Inflammatory macrophage treated with lipopolysaccharide for 1 hour (primary cell): ENCODE measurements at regions not wholly inside any gene's neighbourhood (a gene's known extent, or its start where the extent isn't known, plus 50 kb on each side); places are given as distances from the start of the nearest gene placed in this dataset.
A peak's percentile ranks its signal among the peaks of the same experiment; 100 is the strongest.
"Not testable (repeated sequence)": the region's sequence is repeated elsewhere in the genome, so short reads cannot be mapped to it uniquely, and the experiment has no call there.

Experiments
- DNase-seq, 2 donors: peaks; one replicate each; pipeline ENCODE4 v3.0.0-alpha.2; 2020 to 2022

DNA sequence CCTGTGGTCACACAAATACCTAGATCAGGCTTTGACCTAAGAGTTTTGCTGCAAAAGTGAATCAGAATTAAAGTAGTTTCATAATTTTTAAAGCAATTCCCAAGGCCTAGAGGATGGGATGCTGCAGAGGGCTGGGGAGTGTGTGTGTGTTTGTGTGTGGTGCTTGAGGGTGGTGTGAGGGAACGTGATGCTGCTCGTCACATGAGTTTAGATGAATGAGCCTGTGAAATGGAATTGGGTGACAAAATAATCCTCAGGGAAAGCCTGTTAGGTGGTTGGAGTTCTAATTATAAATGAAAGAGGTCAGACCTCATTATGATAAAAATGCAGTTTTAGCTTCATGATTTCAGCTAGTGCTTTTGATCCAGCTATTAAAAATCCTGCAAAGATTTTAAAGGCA is 87.5 kb upstream of the TMEM170B start:
- DNase-seq, result no peak

DNA sequence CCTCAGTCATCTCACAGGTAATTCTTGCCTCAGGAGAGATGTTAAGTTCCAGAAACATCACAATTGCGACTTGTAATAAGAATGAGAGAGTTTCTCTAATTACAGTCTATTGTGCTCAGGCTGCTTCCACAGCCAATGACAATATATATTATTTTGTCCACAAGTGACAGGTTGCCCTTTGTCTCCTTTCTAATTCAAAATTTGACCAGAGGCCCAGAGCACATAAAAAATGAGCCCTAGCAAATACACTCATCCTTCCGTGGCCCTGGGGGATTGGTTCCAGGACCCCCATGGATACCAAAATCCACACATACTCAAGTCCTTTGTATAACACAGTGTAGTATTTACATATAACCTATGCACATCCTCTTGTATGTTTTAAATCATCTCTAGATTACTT is 88.1 kb upstream of the TMEM170B start:
- DNase-seq, result no peak

DNA sequence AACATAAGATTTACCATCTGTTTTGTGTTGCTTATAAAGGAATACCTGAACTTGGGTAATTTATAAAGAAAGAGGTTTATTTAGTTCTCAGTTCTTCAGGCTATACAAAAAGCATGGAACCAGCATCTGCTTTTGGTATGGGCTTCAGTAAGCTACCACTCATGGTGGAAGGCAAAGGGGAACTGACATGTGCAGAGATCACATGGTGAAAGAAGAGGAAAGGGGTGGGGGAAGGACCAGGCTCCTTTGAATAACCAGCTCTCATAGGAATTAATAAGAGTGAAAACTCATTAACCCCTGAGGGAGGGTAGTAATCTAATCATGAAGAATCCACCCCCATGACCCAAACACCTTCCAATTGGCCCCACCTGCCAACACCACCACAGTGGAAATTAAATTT is 89.5 kb upstream of the TMEM170B start:
- no peak for DNase-seq

DNA sequence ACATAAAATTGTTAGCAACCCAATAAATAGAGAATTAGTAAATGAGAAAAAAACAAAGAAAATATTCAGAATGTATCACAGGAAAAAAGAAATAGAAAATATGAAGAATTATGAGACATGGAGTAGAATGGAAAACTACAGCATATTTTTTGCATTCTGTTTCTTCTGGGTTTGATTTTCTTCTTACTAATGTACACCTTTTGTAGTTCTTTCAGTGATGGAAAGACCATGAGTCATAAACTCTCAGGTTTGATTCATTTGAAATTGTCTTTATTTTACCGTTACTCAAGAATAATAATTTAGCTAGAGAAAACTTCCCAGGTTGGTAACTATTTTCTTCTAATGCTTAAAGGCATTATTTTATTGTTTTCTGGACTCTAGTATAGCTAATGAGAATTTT is 90.3 kb upstream of the TMEM170B start:
- DNase-seq, result no peak

DNA sequence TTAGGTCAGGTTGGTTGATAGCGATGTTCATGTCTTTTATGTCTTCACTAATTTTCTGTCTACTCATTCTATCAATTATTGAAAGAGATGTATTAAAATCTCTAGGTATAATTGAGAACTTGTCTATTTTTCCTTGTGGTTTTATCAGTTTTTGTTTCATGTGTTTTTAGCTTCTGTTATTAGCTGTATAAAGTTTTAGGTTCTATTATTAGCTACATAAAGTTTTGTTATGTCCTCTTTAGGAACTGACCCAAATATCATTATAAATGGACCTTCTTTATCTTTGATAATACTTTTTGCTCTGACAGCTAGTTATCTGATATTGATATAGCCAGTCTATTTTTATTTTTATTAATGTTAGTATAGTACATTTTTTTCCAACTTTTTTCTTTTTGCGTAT is 92.4 kb upstream of the TMEM170B start:
- no peak for DNase-seq

DNA sequence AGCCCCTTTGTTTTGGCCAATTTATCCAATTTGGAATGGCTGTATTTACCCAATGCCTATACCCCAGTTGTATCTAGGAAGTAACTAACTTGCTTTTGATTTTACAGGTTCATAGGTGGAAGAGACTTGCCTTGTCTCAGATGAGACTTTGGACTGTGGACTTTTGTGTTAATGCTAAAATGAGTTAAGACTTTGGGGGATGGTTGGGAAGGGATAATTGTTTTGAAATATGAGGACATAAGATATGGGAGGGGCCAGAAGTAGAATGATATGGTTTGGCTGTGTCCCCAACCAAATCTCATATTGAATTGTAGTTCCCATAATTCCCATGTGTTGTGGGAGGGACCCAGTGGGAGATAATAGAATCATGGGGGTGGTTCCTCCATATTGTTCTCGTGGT is 94.4 kb upstream of the TMEM170B start:
- not testable (repeated sequence) for DNase-seq

DNA sequence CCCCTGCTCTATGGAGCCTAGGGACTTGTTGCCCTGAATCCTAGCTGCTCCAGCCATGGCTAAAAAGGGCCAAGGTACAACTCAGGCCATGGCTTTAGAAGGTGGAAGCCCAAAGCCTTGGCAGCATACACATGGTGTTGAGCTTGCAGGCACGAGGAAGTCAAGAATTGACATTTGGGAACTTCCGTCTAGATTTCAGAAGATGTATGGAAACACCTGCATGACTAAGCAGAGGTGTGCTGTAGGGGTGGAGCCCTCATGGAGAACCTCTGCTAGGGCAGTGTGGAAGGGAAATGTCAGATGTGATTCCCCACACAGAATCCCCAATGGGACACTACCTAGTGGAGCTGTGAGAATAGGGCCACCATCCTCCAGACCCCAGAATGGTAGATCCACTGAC is 95.1 kb upstream of the TMEM170B start:
- DNase-seq, result no peak

DNA sequence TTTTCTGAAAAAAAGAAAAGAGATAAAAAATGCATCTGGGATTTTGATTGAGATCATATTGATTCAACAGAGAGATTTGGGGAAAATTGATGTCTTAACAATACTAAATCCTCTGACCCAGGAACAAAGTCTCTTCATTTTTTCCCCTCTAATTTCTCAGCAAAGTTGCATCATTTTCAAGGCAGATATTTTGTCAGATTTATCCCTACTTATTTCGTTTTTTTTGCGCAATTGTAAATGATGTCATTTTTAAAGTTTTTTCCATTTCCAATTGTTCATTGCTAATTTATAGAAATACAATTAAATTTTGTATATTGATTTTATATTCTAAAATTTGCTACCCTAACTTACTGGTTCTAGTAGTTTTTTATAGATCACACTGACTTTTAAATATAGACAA is 97.7 kb upstream of the TMEM170B start:
- peak in 1 of 2 donors; percentile 58 for DNase-seq

DNA sequence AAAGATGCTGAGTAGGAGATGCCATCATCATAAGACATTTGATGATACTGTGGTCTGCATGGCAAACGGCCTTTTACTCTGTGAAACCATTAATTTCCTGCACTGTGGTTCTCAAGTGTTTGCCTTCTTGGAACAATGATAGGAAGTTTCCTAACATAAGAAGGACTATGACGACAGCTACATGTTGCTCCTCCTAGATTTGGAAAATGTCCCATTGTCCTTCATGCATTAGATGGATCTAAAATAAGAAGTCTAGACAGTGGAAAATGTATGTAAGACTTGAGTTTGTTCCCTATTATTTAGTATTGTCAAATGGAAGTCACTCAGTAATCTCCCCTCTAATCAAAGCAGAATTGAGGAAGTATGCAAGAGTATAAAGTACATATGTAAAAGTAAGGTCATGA is 98.5 kb upstream of the TMEM170B start:
- DNase-seq, result peak; percentile 54 to 60

DNA sequence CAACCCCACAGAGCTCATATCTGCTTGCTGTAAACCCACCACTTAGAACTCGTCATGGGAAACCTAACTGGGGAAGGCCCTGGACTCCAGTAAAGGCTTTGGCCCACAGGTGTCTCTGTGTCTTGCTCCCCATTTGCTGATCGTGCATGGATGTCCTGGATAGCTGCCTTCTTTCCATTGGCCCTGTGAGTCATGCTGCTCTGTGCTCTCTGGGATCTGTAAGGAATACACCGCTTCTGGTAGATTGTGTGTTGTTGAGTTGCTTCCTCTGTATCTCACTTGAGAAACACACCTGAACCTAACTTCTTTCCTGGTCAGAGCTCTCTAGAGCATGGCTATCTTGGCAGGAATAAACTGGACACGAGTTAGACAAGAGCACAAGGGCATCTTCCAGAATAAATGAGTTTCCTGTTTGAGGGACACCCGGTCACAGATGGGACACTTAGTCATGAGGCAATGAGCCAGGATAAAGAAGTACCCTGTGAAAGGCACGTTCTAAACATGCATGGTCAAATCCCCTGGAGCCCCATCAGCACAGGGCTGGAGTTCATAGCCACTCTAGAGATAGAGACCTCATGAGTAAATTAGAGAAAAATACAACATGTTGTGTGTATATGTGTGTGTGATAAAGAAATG is 99.6 kb upstream of the TMEM170B start:
- no peak for DNase-seq

DNA sequence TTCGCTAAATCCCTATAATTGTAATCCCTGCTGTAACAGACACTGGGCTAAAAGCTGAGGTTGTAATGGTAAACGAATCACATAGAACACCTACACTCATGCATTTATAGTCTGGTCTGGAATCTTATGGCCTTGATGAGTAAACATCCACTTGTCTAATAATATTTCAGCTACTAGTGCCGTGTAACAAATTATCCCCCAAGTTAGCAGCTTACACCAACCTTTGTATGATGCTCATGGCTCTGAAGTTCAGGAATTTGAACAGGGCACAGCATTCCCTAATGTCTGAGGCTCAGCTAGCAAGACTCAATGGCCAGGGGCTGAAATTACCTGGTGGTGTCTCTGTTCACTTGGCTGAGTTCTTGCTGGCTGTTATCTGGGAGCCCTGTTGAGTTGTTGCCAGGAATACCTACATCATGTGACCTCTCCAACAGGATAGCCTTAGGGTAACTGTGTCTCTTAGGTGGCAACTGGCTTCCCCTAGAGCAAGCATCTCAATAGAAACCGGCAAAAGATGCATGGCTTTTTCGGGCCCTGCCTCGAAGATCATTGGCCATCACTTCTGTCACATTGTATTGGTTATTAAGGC is 100.9 kb upstream of the TMEM170B start:
- DNase-seq, result no peak

DNA sequence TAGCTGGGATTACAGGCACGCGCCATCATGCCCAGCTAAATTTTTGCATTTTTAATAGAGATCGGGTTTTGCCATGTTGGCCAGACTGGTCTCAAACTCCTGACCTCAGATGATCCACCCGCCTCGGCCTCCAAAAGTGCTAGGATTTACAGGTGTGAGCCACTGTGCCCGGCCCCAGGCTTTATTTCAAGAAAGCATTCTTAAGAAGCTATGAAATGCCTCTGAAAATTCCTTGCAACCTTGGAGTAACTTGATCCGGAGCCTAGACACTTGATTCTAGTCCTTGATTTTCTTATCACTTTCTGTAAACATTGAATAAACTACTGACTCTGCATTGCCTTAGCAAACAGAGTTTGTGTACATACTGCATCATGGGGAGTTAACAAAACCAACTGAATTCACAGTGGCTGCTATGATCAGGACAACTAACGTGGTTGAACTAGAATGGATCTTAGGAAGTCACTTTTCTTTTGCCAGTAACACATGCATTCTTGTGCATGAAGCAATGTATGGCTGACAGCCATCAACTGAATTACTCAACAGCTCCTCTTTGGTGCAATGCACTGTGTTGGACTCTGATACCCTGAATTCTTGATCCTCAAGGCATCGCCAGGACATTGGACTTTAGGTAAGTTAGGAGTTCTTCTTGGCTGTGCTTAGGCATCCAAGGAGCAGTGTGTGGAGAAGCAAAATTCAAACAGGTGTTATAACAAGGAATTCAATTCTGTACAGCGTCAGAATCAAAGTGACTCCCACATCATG is 102.8 kb upstream of the TMEM170B start:
- DNase-seq, result peak in 1 of 2 donors; percentile 33

DNA sequence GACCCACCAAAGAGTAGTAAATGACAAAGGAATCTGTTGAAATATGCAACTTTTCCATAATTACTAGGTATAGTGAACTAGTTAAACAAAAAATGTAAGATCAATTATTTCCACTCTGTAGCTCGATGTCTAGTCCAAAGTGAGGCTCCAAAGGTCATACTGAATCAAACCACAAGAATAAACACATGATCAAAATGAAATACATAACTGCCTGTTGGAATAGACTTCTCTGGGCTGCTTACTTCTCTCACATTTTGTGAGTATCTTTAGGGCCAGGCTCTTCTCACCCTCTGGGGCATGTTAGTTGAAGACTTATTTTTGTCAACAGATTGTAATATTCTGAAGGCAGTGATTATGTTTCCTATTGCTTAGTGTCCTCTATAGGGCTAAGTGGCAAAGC is 103.7 kb upstream of the TMEM170B start:
- DNase-seq, result no peak

DNA sequence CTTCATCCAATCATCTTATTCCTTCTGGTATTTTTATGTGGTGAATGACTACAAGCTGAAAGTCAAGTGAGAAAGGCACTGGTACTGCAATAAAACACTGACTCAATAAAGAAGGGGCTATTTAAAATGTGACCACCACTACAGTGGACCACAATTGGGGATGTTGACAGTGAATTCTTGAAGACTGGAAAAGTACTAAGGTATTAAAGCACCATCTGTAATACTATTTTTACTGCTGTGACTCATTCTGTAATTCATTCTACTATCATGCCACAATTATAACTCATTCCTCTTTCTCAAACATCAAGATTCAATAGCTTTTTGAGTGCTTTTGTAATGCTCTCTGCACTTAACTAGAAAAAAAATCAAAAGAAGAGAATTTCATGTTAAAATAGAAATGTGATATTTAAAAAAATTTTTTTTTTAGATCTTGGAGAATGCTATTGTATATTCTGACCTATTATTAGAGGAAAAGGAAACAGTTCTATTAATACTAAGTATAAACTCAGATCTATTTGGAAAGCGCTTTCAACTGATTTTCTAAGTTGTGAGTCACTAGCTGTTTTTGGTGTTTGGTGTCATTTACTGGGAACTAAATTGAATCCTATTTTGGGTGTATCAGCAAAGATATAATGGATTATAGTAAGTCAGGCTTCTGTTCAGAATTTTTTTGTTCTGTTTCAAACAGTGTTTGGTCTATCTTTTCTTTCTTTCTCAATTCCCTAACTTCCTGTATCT is 104.7 kb upstream of the TMEM170B start:
- peak; percentile 60 to 68 for DNase-seq

DNA sequence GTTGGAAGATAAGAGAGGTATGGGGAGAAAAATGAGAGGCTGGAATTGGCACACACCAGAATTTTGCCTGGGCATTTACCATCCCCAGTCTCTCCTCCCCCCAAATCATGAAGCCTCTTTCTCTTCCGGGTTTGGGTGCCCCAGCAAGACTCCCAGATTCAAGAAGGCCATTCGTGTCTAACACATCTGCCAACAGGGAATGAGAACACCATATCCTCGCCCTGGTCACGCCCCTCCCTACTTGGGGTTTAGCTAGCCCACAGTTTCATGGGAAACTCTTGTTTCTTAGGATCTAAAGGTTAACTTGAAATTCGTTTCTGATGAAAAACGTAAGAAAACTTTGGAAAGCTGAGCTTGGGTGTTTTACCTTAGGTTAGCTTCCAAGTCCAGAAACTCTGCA is 105.5 kb upstream of the TMEM170B start:
- DNase-seq, result no peak

DNA sequence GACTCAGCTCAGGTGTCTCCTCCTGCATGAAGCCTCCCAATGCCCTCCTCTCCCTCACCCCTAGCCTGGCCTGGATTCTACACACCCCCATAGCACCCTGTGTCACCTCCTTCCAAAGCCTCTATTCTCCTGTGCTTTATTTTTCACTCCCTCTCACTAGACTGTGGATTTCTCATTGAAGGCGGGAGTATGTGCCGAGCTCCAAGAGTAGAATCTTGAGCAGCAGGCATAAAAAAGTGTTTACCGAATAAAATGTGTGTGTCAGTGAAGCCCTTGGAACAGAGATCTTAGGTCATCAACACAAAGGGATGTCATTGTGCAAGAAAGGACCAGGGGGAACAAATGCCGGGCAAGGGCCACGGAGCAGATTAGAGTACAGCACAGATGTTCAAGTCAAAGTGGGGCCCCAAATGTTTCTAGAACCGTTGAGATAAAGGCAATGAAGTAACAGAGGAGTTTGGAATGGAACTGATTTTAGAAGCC is 106.1 kb upstream of the TMEM170B start:
- no peak for DNase-seq

DNA sequence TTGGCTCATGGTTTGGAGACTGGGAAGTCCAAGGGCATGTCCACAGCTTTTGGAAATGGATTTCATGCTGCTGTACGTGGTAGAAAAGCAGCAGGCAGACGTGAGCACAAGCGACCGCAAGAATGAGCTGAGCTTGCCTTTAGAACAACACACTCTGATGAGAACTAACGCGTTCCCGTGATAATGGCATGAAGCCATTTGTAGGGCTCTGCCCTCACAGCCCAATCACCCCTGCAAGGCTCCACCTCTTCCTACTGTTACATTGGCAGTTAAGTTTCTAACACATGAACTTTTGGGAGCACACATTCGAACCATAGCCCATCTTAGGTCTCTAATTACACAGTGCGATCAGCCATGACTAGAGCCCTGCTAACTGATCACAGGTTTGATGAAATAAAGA is 107.5 kb upstream of the TMEM170B start:
- no peak for DNase-seq

DNA sequence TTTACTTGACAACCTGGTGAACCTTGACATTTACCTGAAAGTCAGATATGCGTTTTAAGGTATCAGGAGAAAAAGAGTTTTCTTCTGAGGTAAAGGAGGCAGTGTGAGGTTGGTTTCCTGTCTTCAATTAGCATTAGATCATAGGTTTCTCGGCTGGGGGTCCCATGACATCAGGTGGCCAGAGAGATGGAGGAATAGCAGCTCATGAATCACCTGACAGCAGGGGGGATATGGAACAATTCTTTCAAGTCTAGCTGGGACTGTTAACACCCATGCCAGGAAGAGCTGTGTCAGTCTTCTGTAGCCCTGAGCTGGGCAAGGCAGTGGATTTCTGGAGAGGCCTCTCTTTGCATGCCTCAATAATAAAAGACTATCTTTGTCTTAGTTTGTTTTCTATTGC is 108.0 kb upstream of the TMEM170B start:
- DNase-seq, result no peak

DNA sequence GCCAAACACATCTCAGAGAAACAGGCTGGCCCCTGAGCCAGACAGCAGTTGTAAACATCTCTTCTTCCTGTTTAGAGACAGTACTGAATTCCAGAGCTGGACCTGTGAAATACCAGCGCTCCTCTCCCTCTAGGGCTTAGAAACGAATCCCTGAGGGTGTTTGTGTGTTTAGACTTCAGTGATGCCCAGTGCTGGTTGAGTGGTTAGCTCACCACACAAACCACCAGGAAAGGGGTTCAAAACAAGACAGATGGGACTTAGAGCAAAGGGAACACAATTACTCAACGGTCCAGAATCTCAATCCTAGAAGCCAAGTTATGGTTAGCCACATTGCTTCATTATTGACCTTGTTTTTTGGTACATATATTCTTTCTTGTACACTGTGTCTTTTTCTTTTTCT is 108.7 kb upstream of the TMEM170B start:
- DNase-seq, result no peak

DNA sequence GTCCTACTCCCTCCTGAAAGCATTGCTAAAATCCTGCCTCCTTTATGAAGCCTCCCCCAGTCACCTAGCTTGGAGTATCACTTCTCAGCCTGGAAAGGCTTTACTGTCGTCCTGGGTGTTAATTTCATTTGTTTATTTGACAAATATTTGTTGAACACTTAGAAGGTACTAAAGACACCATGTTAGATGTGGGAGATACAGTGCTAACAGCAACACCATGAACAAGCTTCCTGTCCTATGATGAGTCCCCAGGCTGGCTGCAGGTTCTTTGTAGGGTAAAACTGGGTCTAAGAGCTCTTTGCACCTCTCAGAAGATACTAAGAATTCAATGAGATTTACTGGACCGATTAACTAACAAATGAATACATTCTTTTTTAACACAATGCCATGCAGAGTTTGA is 109.2 kb upstream of the TMEM170B start:
- DNase-seq, result no peak

DNA sequence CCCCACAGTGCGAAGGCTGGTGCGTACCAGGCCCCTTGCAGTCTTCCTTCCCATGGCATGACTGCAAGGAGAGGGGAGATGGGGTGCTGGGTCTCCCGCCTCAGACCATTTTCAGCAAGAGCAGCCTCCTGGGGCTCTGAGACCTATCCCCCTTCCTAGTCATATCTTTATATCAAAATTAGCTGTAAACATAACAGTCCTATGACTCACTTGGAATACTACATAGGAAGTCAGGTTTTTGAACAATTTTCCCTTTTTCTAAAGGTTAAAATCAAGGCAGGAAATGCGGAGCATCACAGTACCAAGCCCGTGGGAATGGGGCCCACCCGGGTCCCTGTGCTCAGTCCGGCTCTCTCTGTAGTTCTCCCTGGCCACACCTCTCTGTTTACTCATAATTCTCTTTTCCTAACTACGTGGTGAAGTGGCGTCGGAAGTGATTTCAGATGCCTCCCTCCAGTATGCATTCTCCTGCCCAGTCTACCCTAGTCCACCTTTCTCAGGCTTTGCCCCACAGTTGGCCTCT is 109.8 kb upstream of the TMEM170B start:
- DNase-seq, result no peak

DNA sequence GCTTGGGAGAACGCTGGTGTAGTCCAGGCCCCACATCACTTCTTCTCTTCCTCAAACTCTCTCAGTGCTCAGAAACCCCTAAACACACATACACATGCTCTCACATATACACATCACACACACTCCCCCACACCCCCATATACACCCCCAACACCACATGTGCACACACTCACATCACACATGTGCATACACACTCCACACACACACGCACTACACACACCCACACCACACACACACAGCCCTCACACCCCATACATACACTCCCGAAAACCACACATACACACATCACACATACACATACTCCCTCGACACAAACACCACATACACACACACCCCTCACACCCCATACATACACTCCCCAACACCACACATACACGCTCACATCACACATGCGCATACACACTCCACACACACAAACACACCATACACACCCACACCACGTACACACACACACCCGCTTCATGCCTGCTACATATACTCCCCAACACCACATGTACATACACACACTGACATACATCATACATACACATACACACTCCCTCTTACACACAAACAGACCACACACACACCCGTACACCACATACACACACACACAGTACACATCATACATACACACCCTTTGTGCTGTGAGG is 110.3 kb upstream of the TMEM170B start:
- DNase-seq, result no peak

DNA sequence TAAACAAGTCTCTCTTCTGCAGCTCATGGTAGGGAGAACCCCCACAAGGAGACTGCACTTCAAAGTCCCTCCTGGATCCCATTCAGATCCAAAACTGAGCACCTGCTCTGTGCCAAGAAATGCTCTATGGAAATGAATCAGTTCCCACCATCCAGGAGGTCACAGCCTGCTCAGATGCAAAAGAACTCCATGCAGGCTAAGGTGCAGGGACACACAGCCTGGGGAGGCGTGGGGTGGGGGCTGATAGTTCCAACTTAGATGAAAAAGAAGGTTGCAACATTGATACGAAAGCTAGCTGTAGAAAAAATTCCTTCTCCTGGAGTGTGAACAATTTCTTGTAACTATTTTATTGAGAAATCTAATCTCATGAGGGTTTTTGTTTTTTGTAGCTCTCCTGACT is 111.0 kb upstream of the TMEM170B start:
- DNase-seq, result no peak
